OCI-LY1 (cell line): ENCODE measurements at regions not wholly inside any gene's neighbourhood (a gene's known extent, or its start where the extent isn't known, plus 50 kb on each side); places are given as distances from the start of the nearest gene placed in this dataset.

Experiments used
- H2AFZ ChIP-seq: fragments of 200-600 bp; sonication (generic), shearing (Covaris generic); 2 replicates; pipeline ENCODE4 v1.6.0; 2014; ENCODE audit warnings: antibody characterized with exemption, mild to moderate bottlenecking, low read length
- H3F3A ChIP-seq: fragments of 200-600 bp; sonication (generic), shearing (Covaris generic); 2 replicates; pipeline ENCODE4 v1.6.0; 2014; ENCODE audit warnings: mild to moderate bottlenecking, antibody characterized with exemption, low read length, moderate library complexity; ENCODE audit not compliant: insufficient read depth
- H3K27ac ChIP-seq: fragments of 200-600 bp; sonication (generic); 2 replicates; pipeline ENCODE4 v1.5.1; 2014; ENCODE audit warnings: low read length, mixed run types, mild to moderate bottlenecking, low read depth; ENCODE audit not compliant: poor library complexity, severe bottlenecking
- H3K27me3 ChIP-seq: fragments of 200-600 bp; sonication (generic); 2 replicates; pipeline ENCODE4 v1.6.0; 2014; ENCODE audit warnings: antibody characterized with exemption, mild to moderate bottlenecking, low read length, moderate library complexity; ENCODE audit not compliant: insufficient read depth
- H3K36me3 ChIP-seq: fragments of 200-600 bp; sonication (generic); 2 replicates; pipeline ENCODE4 v1.6.1; 2014; ENCODE audit warnings: mild to moderate bottlenecking, antibody characterized with exemption, low read length, moderate library complexity, mixed read lengths; ENCODE audit not compliant: insufficient read depth
- H3K4me1 ChIP-seq: fragments of 200-600 bp; sonication (generic); 2 replicates; pipeline ENCODE4 v1.5.1; 2014; ENCODE audit warnings: mild to moderate bottlenecking, low read length, moderate library complexity; ENCODE audit not compliant: insufficient read depth, severe bottlenecking
- H3K4me2 ChIP-seq: fragments of 200-600 bp; sonication (generic), shearing (Covaris generic); 2 replicates; pipeline ENCODE4 v1.6.1; 2014; ENCODE audit warnings: low read length
- H3K4me3 ChIP-seq: fragments of 200-600 bp; sonication (generic); 2 replicates; pipeline ENCODE4 v1.5.1; 2014; ENCODE audit warnings: low read length, low read depth, mild to moderate bottlenecking, mixed read lengths; ENCODE audit not compliant: poor library complexity, severe bottlenecking
- H3K79me2 ChIP-seq: fragments of 200-600 bp; shearing (Covaris generic); 2 replicates; pipeline ENCODE4 v1.6.1; 2016; ENCODE audit warnings: mixed run types, low read length, mixed read lengths; ENCODE audit not compliant: insufficient read depth
- H3K9ac ChIP-seq: fragments of 200-600 bp; sonication (generic), shearing (Covaris generic); 2 replicates; pipeline ENCODE4 v1.6.1; 2014; ENCODE audit warnings: mild to moderate bottlenecking, low read length, mixed read lengths
- H3K9me2 ChIP-seq: fragments of 200-600 bp; sonication (generic), shearing (Covaris generic); 2 replicates; pipeline ENCODE4 v1.6.1; 2014; ENCODE audit warnings: low read depth, mild to moderate bottlenecking, low read length, mixed read lengths
- H3K9me3 ChIP-seq: fragments of 200-600 bp; shearing (Covaris generic); 2 replicates; pipeline ENCODE4 v1.6.1; 2014; ENCODE audit warnings: low read length, mixed read lengths
- H4K20me1 ChIP-seq: fragments of 200-600 bp; sonication (generic), shearing (Covaris generic); 2 replicates; pipeline ENCODE4 v1.6.0; 2016; ENCODE audit warnings: mild to moderate bottlenecking, low read length; ENCODE audit not compliant: insufficient read depth
- EZH2 ChIP-seq: fragments of 200-600 bp; sonication (generic), shearing (Covaris generic); IDR thresholded peaks from 2 replicates; pipeline ENCODE4 v1.8.0; 2017; ENCODE audit warnings: borderline replicate concordance, mixed run types, mild to moderate bottlenecking, antibody characterized with exemption, low read length, moderate library complexity, mixed read lengths
- TF ChIP-seq, protein P1 (sequence below): fragments of 200-600 bp; sonication (generic), shearing (Covaris generic); IDR thresholded peaks from 2 replicates; pipeline ENCODE4 v1.5.1; 2017; ENCODE audit warnings: mild to moderate bottlenecking, antibody characterized with exemption, low read length, moderate library complexity, mixed read lengths

DNA sequence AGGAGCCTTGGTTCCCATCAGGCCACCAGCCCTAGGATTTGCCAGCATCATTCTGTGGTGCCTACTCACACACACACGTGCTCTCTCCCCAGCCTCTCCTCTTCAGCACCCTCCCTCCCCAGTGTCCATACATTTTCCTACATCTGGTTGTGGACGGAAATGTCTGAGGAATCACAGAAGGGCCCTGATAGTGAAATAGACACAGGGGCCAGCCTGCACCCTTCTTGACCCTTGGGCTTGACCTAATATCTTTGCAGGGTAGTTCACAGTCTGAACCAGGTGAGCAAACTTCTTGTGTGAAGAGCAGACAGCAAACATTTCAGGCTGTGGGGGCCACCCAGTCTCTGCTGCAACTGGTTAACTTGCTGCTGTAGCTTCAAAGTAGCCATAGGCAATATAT, 108.5 kb upstream of the NXT1 start:
- Histone ChIP-seq H3K79me2 (no peaks in the 10 kb centered on the region), H3K4me2 (no peak overlapping the region), H3K9me2 (no peaks in the 10 kb centered on the region), H3K4me3 (no peak overlapping the region), H4K20me1 (no peaks in the 10 kb centered on the region), H2AFZ (no peak overlapping the region), H3K4me1 (no peaks in the 10 kb centered on the region), H3K36me3 (no peaks in the 10 kb centered on the region), H3K9me3 (no peaks in the 10 kb centered on the region), H3K9ac (no peak overlapping the region), H3K27ac (no peak overlapping the region), H3F3A (no peaks in the 10 kb centered on the region), H3K27me3 (no peaks in the 10 kb centered on the region)
- TF ChIP-seq, protein P1, sequence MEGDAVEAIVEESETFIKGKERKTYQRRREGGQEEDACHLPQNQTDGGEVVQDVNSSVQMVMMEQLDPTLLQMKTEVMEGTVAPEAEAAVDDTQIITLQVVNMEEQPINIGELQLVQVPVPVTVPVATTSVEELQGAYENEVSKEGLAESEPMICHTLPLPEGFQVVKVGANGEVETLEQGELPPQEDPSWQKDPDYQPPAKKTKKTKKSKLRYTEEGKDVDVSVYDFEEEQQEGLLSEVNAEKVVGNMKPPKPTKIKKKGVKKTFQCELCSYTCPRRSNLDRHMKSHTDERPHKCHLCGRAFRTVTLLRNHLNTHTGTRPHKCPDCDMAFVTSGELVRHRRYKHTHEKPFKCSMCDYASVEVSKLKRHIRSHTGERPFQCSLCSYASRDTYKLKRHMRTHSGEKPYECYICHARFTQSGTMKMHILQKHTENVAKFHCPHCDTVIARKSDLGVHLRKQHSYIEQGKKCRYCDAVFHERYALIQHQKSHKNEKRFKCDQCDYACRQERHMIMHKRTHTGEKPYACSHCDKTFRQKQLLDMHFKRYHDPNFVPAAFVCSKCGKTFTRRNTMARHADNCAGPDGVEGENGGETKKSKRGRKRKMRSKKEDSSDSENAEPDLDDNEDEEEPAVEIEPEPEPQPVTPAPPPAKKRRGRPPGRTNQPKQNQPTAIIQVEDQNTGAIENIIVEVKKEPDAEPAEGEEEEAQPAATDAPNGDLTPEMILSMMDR, result no peak
- no peak for TF ChIP-seq EZH2

DNA sequence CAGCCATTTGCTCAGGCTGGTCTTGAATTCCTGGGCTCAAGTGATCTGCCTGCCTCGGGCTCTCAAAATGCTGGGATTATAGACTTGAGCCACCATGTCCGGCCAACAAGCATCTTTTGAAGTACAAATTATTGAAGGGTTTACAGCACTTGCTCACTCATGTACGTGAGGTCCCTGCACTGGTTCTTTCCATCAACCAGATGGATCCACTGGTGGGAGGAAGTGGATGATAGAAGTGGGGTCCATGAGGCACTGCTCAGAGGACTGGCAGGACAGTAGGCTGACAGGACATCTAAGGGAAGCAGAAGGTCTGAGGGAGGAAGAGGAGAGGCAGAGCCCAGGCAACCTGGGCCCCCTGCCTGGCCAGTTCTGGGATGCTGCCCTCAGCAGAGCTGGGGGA, 109.2 kb upstream of the NXT1 start:
- no peak overlapping the region for H3K27ac ChIP-seq
- H3K4me3 ChIP-seq, result no peak overlapping the region
- H3K9me3 ChIP-seq, result no peaks in the 10 kb centered on the region
- no peaks in the 10 kb centered on the region for H3K4me1 ChIP-seq
- H3K4me2 ChIP-seq, result no peak overlapping the region
- H2AFZ ChIP-seq, result no peak overlapping the region
- H3K9ac ChIP-seq, result no peak overlapping the region
- H3K79me2 ChIP-seq, result no peaks in the 10 kb centered on the region
- no peaks in the 10 kb centered on the region for H3K9me2 ChIP-seq
- H3K36me3 ChIP-seq, result no peaks in the 10 kb centered on the region
- no peaks in the 10 kb centered on the region for H4K20me1 ChIP-seq
- H3F3A ChIP-seq, result no peaks in the 10 kb centered on the region
- TF ChIP-seq, protein P1, result no peak
- no peak for TF ChIP-seq EZH2
- H3K27me3 ChIP-seq, result no peaks in the 10 kb centered on the region

DNA sequence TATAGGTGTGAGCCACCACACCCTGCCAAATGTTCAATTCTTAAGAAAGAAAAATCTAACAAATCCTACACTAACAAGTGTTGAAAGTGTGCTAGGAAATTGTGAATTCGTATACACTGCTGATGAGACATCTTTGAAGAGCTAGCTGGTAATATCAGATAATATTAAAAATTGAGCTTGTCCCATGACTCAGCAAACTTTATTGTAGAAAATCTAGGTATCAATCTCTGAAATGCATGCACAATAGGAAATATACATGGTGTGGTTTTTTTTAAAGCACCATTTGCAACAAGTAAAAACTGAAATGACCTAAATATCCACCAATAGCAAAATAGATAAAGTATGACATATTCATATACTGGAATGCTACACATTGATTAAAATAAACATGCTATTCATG, 110.1 kb upstream of the NXT1 start:
- H4K20me1 ChIP-seq, result no peaks in the 10 kb centered on the region
- TF ChIP-seq, protein P1, result no peak
- no peak for TF ChIP-seq EZH2
- no peak overlapping the region for H3K27ac ChIP-seq
- no peaks in the 10 kb centered on the region for H3F3A ChIP-seq
- H3K36me3 ChIP-seq, result no peaks in the 10 kb centered on the region
- H3K79me2 ChIP-seq, result no peaks in the 10 kb centered on the region
- no peak overlapping the region for H3K4me2 ChIP-seq
- H3K27me3 ChIP-seq, result no peaks in the 10 kb centered on the region
- H3K4me1 ChIP-seq, result no peaks in the 10 kb centered on the region
- no peak overlapping the region for H2AFZ ChIP-seq
- H3K9ac ChIP-seq, result no peak overlapping the region
- H3K9me2 ChIP-seq, result no peaks in the 10 kb centered on the region
- H3K4me3 ChIP-seq, result no peak overlapping the region
- H3K9me3 ChIP-seq, result no peaks in the 10 kb centered on the region
